NOMO-1 treated with dmso at 0.1 percent for 144 hours (cell line): ENCODE measurements at regions not wholly inside any gene's neighbourhood (a gene's known extent, or its start where the extent isn't known, plus 50 kb on each side); places are given as distances from the start of the nearest gene placed in this dataset.

ENCODE experiments used
- DNase-seq: peaks from one replicate; lab custom pipeline; 2025; ENCODE audit not compliant: unreplicated experiment; lab: John Stamatoyannopoulos, UW

DNA sequence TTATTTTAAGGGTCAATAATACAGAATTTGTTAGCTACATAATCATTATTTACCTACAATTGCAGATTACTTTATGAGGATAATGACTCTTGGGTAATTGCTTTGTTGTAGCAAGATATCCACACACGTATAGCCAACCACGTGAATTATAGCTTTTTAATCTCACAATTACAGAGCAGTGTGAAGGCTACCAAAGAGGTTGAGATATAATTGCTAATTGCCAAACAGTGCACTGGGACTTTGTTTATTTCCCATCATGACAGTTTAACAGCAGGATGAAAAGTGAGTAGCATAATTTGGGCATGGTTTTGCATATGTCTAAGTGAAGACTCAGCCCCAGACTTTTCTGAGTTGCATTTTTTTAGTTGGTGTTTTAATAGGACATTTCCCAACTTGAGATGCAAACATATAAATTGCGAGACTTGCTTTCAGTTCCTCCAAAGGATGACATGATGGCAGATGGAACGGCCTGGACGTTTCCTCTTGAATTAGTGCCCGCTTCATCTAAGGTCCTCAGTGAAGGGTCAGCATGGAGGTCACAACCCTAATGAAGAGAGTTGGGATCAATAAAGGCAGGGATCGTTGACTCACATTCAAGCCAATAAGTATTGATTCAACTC is 180.7 kb upstream of the GPR26 start:
- DNase-seq = peak; percentile 25

DNA sequence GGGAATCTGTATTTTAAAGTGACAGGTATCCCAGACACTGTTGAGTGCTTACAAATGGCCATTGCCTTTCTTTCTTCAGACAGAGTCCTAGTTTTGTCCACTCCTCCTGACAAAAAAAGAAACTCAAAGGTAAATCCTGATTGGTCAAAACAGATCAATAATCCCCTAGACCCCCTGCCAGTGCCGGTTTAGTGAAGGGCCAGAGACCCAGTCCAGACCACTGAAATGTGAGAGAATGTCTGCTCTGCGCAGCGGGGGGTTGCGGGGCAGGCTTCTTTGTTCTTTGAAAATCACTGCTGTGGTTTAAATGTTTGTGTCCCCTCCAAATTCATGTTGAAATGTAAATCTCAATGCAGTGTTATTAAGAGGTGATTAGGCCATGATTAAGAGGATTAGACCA is 177.7 kb upstream of the GPR26 start:
- no peak for DNase-seq

DNA sequence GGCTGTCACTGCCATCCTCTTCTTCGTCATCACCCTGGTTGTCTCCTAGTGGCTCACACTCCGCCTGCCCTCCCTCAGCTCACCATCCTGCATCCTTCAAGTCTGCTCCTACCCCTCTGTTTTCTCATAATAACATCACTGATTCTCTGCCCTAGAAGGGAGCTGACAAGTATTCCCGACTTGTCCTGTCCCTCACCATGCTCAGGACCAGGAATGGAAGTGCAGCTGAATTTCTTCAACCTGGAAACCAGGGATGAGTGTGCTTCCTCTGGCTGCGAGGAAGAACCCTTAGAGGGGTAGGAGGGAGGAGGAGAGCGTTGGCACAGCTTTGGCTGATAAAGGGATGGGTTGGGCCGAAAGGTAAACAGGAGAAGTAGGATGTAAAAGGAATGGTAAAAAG is 174.8 kb upstream of the GPR26 start:
- DNase-seq = no peak

DNA sequence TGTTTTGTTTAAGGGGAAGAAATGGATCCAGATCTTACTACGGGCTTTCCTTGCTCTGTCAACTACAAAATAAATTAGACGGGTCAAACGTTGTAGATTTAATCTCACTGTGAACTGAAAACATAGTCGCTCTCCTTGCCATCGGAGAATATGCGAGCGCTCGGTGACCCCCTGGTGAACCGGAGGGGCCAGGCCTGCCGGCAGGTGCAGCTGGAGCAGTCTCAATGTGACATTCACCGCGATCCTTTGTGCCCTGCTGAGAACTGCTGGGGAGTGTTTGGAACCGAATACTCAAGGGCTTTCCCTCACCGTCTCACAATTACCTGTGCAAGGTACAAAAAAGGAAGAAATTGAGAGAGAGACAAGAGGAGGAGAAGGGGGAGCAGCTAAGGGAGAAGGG is 174.1 kb upstream of the GPR26 start:
- no peak for DNase-seq

DNA sequence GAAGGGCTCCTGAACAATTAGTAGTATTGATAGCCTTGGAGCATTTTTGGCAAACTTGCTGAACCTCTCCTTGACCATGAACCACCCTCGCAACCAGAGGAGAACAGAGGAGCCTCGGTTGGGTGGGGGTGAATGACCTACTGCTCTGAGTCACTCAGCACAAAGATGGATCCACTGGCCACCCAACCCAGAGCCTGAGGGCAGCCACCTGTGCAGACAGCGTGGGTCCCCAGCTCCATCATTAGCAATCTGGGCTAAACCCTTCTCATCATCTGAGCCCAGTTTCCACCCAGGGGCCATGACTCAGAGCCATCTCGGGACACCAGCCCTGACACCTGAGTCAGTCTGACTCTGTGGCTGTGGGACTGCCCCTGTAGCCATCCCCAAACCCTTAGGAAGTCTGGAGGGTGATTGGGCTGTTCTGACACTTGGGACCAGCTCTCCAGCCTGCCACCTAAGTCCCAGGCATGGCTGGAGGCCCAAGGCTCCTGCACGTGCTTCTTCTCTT is 171.8 kb upstream of the GPR26 start:
- no peak for DNase-seq

DNA sequence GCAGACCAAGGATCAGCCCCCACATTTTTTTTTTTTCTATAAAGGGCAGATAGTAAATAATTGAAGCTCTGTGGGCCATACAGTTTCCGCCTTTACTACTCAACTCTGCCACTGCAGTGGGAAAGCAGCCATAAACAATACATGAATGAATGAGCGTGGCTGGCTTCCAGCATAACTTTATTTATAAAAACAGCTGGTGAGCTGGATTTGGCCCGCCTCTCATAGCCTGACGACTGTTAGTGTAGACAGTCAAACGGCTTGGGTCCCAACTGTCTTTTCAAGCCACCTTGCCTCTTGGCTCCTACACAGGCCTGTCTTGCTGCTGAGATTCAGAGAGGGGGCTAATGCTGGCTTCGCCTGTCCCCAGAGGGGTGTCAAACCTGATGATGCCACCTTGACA is 169.8 kb upstream of the GPR26 start:
- no peak for DNase-seq

DNA sequence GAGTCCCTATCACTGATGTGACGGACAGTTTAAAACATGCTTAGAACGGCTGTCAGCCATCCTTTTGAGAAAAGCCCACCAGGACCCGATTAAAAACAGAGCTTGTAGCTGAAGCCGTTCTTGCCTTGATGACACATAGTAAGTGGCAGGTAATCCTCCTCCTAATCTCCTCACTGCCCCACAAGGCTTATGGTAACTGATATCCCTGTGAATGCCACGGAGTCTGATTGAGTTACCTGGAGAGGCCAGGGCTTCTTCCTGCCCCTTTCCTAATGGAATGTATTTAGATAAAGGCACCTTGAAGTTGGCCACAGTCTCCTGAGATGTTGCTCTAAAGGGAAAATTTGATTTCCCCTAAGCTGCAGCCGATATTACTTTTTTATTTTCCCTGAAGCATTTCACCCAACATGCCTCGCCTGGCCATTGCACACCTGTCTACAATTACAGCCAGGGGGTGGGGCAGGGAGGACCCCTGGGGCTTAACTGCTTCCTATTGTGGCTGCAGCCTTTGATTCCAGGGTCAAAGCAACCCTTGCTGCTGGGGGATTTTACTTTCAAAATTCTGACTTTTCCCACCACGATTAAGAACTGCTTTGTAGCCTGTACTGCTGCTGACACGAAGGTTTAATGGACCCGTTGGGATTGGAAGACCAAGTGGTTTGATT is 169.0 kb upstream of the GPR26 start:
- DNase-seq = no peak

DNA sequence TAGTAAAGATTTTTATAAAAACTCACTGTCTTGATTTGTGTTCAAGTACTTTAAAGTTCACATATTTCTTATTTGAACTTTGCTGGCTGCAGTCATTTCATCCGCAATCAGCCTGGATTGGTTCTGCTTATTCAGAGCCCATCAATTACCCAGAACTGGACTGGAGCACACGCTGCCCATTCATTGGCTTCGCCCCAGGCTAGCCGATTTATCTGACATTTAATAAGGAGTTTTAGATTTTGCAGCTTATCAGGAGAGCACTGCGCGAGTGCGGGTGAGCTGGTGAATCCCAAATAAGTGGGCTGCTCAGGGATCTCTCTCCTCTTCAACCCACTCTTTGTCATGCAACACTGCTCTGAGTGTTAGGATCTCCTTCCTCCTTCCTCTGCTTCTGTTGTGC is 166.0 kb upstream of the GPR26 start:
- no peak for DNase-seq

DNA sequence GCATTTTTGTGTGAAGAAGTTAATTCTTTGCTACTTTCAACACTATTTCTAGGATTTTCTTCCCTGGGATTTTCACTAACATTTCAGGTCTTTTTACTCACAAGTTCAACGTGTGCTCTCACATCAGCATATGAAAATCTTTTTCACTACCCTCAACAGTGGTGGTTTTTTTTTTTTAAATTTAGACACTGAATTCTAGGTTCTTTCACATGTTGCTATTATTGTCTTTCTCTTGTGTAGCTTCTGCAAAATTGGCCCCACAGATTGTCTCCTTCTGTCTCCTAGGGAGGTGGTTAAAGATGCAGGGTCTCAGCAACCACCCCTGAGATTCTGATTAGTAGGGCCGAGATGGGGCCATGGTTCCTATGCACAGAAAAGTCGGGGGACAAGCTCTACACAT is 165.0 kb upstream of the GPR26 start:
- no peak for DNase-seq

DNA sequence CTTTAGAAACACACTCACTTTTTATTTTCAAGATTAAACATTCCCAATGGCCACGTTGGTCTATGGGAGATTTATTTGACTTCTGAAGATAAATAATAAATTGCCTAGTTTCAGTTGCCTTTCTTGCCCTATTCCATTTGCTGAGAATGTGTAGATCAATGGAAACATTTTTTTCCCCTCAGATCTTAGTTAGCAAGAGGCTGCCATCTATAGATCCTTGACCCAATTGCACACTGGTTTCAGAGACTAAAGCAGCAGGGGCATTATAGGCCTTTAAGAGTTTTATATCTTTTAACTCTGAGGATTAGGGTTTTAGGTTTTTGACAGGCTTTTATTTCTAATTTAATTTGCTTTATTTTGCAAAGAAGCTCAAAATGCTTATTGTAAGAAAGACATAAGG is 163.2 kb upstream of the GPR26 start:
- DNase-seq = peak; percentile 14

DNA sequence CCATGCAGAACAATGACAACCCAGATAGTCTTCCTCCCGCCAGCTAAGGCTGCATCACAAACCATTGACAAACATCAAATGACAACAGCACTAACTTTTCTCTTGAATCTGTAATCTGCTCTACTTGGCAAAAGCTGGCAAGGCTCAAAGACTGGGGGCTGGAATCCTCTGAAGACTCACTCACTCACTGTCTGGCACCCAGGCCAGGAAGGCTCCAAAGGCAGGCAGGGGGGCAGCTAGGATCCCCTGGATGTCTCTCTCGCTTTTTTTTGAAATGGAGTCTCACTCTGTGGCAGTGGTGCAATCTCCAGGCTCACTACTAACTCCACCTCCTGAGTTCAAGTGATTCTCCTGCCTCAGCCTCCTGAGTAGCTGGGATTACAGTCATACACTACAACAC is 159.7 kb upstream of the GPR26 start:
- no peak for DNase-seq

DNA sequence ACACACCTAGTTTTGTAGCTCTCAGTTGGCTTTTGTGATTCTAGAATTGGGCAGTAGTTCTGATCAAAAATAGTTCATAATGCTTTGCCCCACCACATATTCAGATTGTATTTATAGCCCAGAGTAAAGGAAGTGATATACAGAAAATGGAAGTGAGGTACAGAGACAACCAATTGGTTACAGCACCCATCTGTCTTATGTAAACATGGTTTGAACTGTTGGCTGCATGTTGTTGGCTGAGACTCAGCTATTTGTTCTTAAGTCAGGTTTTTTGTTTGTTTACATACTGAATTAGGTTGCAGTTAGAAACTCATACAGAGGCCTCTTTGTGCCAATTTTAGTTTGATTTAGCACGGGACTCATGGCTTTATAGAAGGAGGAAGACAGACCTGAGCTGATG is 158.9 kb upstream of the GPR26 start:
- no peak for DNase-seq

DNA sequence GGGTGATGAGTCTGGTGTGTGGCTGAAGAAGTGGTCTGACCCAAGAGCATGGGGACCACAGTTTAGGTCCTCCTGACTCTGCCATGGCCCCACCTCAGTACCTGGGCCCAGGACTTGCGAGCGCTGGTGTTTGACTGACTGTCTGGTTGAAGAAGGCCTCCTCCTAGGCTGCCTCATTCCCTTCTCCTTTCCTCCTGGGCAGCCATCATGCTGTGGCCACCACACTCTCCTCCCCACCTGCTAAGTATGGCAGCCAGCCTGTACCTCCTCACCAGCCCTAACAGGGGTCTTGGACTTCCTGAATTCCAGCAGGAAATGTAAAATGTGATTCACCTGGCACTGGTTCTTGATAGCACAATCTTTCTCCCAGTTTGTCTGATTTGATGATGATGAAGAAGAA is 156.8 kb upstream of the GPR26 start:
- DNase-seq = no peak

DNA sequence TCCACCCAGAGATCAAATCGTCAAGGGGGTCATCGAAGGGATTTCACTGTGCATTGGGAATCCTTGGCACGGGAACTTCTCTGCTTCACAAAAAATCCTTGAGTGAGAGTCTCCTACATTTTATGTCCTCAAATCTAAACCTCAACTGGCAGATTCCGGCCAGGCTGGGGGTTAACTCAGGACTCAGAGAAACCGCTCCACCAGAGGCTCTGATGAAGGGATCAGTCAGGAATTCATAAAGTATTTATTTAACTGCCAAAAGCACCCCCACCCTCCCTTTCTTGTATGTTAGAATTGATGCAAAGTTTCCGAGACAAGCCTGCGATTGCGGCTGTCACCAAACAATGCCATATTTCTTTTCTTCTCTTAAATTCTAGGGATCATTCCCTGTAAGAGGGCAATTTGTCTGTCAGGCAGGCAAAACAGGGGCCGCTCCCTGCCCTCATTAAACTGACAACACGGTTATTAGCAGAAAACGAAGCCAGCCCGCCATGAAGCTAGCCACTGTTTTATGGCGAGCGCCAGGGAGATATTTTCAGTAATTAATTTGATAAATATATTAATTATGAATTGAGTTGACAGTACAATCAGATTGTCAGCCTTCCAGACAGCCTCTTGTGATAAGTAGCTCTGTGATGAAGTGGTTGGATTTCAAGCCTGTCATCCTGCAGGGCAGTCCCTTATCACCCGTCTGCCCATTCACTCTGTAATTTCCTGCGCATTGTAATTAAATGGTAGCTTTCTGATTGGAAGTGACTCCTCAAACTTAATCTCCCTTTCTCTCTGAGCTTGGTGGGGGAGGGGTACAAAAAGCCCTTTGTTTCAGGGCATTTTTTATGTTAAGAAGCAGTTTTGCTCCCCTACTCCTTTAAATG is 153.0 kb upstream of the GPR26 start:
- no peak for DNase-seq

DNA sequence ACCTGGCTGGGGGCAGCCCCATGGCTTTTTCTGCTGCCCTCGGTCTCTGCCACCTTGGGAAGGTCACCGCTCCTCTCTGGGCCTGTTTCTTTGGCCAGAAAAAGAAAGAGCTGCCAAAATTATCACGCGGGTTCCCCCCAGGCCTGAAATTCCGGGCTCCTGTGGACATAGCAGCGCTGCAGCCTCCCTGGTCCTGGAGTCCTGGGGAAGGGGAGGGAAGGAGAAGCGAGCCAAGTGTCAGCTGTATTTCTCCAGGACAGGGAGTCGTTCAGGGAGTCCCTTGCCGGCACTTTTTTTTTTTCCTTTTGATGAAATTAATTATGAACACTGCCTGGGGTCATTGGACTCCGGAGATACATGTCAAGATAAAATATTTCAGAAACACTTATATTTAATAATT is 152.3 kb upstream of the GPR26 start:
- DNase-seq = no peak

DNA sequence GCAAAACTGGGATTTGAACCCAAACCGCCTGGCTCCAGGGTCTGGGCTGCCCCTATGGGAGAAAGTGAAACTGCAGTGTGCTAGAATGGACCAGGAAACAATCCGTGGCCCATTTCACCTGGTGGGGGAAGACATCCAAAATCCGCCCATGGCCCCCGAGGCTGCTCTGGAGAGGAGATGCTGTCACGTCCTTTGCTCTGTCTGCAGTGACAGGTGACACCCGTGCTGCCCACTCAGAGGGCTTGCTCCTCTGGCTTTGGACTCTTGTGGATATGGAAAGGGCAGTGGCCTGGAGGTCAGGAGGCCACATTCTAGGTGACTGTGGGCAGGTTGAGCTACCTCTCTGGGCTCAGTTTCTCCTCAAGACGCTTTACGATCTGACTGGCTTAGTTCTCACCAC is 151.2 kb upstream of the GPR26 start:
- DNase-seq = no peak

DNA sequence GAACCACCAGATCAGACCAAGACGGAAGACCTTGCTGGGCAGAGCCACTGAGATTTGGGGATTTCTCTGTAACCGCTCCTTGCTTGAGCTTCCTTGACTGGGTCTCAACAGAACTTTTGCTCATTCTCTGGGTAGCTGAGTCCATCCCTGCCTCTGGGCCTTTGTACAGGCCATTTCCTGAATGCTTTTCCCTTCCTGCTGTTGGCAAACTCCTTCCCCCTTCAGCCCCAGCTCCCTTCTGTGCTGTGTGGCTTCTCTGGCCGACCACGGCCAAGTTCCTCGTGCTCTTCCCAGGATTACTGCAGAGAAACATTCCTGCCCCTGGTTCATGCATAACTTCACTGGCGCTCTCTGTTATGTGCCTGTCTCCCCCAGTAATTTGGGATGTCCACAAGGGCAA is 150.5 kb upstream of the GPR26 start:
- no peak for DNase-seq

DNA sequence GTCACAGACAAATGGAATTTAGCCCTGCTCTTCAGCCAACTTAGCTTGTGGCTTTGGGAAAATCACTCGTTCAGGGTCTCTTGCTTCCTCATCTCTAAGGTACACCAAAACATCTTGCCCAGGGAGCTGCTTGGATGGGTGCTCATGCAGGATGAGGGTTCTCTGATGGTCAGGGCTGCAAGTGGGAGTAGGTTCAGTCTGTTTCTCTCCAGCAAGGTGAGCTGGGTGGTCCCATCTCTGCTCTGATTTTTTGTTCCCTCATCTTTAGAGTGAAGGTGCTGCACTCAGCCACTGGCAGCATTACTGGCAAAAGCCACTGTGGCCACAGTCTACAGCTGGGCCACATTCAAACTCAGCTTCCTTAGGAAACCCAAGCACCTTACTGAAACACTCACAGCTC is 149.9 kb upstream of the GPR26 start:
- DNase-seq = no peak

DNA sequence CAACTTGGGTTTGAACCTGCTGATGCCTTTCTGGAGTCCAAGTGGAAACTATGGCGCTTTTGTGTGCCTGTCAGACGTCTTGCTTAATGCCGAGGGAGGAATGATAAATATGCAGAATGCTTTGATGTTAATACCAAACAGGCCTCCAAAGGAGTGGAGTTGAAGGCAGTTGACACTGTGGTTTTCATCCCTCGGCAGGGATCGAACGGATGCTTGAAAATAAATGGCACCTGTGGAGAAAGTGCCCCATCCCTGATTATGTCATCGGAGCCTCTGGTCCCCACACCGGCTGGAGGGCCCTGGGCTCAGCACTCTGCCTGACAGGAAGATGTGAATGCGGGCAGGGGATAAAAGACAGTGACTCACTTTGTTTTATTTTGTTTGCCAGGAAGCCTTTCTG is 148.7 kb upstream of the GPR26 start:
- DNase-seq = no peak

DNA sequence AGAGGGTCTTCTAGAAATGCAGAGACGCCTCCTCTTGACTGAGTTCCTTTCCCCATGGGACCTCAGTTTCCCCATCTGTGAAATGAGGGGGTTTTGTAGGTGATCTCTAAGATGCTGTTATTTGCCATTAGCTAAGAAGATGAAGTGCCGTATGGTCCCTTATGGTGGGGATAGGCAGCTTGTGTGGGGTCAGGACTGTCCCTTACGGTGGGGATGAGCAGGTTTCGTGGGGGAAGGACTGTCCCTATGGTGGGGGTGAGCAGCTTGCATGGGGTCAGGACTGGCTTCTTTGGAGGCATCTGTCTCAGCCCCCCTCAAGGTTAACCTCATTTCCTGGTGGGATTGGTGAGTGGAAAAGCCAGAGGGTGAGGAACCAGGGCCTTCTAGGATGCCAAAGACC is 148.3 kb upstream of the GPR26 start:
- no peak for DNase-seq

DNA sequence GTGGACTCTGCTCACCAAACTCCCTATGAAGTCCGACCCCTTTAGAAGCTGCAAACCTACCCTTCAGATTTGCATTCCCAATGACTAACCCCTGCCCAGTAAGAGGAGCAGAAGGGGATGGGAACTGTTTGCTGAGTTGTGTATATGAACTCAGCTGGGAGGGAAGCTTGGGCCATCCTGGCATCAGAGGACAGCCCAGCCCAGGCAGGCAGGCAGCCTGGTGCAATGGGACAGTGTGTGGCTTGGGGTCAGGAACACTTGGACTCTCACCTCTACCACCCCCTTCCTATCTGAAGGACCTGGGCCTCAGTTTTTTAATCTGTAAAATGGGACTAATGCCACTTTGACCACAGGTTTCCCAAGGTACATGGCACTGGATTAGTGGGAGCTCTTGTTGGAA is 147.4 kb upstream of the GPR26 start:
- DNase-seq = no peak

DNA sequence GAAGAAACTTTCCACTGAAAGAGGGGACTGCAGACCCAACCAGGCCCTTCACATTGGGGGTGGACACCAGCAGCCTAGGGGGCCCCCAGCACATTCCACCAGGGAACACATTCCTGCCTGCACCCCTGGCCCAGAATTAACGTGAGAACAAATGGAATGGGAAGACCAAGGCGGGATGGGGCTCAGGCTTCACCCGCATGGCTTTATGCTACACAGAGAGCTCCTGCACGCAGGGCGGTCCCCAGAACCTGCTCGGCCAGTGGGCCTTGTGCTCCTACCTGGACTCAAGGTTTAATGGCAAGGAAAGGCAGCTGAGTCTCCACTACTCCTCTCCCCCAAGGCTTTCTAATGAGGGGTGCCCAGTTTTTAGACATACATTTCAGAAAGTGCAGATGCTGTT is 146.3 kb upstream of the GPR26 start:
- no peak for DNase-seq
